ENCODE measurements at regions not wholly inside any gene's neighbourhood (a gene's known extent, or its start where the extent isn't known, plus 50 kb on each side); places are given as distances from the start of the nearest gene placed in this dataset.

- no peak for DNase-seq (ENCODE audit: low read depth)
These were observed 52.9 kb upstream of the DLK1 start for GRCh38 chr14:100673807-100674154.

GRCh38 chr14:100674428-100674827, 52.3 kb upstream of the DLK1 start:
- no peak for DNase-seq (ENCODE audit: low read depth)

- no peak for DNase-seq (ENCODE audit: low read depth)
These were observed 51.6 kb upstream of the DLK1 start for GRCh38 chr14:100674897-100675619.

GRCh38 chr14:100675699-100676684, 50.7 kb upstream of the DLK1 start:
- no peak for DNase-seq (ENCODE audit: low read depth)

Measured in RPMI7951 (cell line).